Cardiac muscle cell (in vitro differentiated cells and primary cell): ENCODE measurements at regions not wholly inside any gene's neighbourhood (a gene's known extent, or its start where the extent isn't known, plus 50 kb on each side); places are given as distances from the start of the nearest gene placed in this dataset.

ENCODE experiments used
- DNase-seq, 2 donors: peaks; one replicate each; pipeline versions ENCODE4 v3.0.0 to v3.0.0-alpha.2; 2010 to 2017; ENCODE audit warnings: low read depth in 1 of 2, low spot score in 1 of 2
- H3K27ac ChIP-seq: fragments of 200-600 bp; sonication (generic); 2 replicates; pipeline ENCODE4 v1.5.1; 2016
- H3K27me3 ChIP-seq: fragments of 200-600 bp; sonication (generic); 2 replicates; pipeline ENCODE4 v1.6.0; 2016; ENCODE audit warnings: control low read depth
- H3K36me3 ChIP-seq: fragments of 200-600 bp; sonication (generic); 2 replicates; pipeline ENCODE4 v1.5.1; 2016; ENCODE audit warnings: control low read depth
- H3K4me1 ChIP-seq: fragments of 200-600 bp; sonication (generic); 2 replicates; pipeline ENCODE4 v1.8.1; 2017; ENCODE audit warnings: low read depth, mild to moderate bottlenecking, mixed run types
- H3K4me3 ChIP-seq: fragments of 200-600 bp; sonication (generic); 2 replicates; pipeline ENCODE4 v1.5.1; 2016; ENCODE audit warnings: mild to moderate bottlenecking
- H3K9me3 ChIP-seq: fragments of 200-600 bp; sonication (generic); 2 replicates; pipeline ENCODE4 v1.5.1; 2017; ENCODE audit warnings: low read depth, mild to moderate bottlenecking, control low read depth
- TF ChIP-seq, protein P1 (sequence below): IDR thresholded peaks from 2 replicates; pipeline ENCODE4 v1.5.1; 2012; ENCODE audit warnings: low read depth, mild to moderate bottlenecking, low read length

- Histone ChIP-seq H3K4me1 (peaks cover 2% of the 10 kb centered on the region), H3K4me3 (no peak overlapping the region), H3K36me3 (no peaks in the 10 kb centered on the region), H3K9me3 (no peaks in the 10 kb centered on the region), H3K27ac (no peak overlapping the region), H3K27me3 (no peaks in the 10 kb centered on the region)
- TF ChIP-seq, protein P1, sequence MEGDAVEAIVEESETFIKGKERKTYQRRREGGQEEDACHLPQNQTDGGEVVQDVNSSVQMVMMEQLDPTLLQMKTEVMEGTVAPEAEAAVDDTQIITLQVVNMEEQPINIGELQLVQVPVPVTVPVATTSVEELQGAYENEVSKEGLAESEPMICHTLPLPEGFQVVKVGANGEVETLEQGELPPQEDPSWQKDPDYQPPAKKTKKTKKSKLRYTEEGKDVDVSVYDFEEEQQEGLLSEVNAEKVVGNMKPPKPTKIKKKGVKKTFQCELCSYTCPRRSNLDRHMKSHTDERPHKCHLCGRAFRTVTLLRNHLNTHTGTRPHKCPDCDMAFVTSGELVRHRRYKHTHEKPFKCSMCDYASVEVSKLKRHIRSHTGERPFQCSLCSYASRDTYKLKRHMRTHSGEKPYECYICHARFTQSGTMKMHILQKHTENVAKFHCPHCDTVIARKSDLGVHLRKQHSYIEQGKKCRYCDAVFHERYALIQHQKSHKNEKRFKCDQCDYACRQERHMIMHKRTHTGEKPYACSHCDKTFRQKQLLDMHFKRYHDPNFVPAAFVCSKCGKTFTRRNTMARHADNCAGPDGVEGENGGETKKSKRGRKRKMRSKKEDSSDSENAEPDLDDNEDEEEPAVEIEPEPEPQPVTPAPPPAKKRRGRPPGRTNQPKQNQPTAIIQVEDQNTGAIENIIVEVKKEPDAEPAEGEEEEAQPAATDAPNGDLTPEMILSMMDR: no peak
- DNase-seq: peak in 1 of 2 donors; percentile 32
Measured at GRCh38 chr13:40470660-40471059, 195.8 kb downstream of the FOXO1 start.

- Histone ChIP-seq H3K27me3 (no peaks in the 10 kb centered on the region), H3K4me1 (peaks cover 5% of the 10 kb centered on the region), H3K9me3 (no peaks in the 10 kb centered on the region), H3K36me3 (no peaks in the 10 kb centered on the region), H3K27ac (no peak overlapping the region), H3K4me3 (no peak overlapping the region)
- TF ChIP-seq, protein P1: no peak
- no peak for DNase-seq
Measured at GRCh38 chr13:40471076-40471475, 195.4 kb downstream of the FOXO1 start.

DNA sequence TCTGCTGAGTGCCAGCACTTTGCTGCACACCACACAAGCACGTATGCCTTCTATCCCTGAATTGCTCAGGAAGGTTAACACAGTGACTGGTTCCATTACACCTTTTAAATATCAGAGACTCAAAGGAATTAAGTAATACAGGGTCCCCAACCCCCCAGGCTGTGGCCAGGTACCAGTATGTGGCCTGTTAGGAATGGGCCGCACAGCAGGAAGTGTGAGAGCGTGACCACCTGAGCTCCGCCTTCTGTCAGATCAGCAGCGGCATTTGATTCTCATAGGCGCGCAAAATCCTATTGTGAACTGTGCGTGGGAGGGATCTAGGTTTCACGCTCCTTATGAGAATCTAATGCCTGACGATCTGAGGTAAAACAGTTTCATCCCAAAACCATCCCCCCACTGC lies 194.5 kb downstream of the FOXO1 start:
- TF ChIP-seq, protein P1: no peak
- Histone ChIP-seq H3K27me3 (no peaks in the 10 kb centered on the region), H3K4me1 (peaks cover 13% of the 10 kb centered on the region), H3K36me3 (no peaks in the 10 kb centered on the region), H3K4me3 (no peak overlapping the region), H3K9me3 (no peaks in the 10 kb centered on the region), H3K27ac (no peak overlapping the region)
- DNase-seq: no peak

DNA sequence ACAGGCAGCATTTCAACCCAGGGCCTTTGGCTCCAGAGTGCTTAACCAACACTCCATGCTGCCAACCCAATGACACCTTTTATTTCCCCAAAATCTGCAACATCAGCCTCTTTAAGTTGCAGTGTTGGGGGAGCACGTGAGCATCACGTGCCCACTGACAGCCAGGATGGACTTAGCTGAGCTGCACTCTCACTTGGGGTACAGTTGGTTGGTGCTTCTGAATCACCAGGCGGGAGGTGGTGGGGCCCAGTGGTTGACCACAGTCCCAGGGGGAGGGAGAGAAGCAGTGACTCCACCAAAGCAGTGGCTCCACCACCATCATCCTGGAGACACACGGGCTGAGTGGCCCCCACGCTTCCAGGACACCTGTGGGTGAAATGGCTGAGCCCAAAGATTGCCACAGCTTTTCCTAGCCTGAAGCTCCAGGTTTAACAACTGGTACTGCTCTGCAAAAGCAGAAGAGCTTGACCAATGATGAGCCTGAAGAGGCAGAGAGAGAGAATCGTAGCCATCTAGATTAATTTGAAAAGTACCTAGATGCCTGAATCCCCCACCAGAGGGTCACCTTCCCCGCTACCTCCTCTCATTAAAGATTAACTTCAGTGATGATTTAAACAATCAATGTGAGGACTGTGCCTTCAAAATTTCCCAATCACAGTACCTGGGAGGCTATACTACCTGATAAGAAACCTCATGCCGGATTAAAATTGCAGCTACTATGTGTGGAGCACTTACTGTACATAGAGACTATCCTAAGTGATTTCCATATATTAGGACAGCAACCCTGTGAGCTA lies 193.8 kb downstream of the FOXO1 start:
- TF ChIP-seq, protein P1: no peak
- no peaks in the 10 kb centered on the region for H3K9me3 ChIP-seq
- no peak for DNase-seq

GRCh38 chr13:40475617-40476016 lies 190.8 kb downstream of the FOXO1 start:
- H3K4me3 ChIP-seq: no peak overlapping the region
- TF ChIP-seq, protein P1: no peak
- no peak overlapping the region for H3K27ac ChIP-seq
- H3K36me3 ChIP-seq: no peaks in the 10 kb centered on the region
- H3K4me1 ChIP-seq: peaks cover 45% of the 10 kb centered on the region
- DNase-seq: no peak
- H3K9me3 ChIP-seq: no peaks in the 10 kb centered on the region
- no peaks in the 10 kb centered on the region for H3K27me3 ChIP-seq

More for the DNA sequence above, 193.8 kb downstream of the FOXO1 start:
- Histone ChIP-seq H3K4me1 (peaks cover 21% of the 10 kb centered on the region), H3K36me3 (no peaks in the 10 kb centered on the region), H3K4me3 (no peak overlapping the region), H3K27ac (no peak overlapping the region), H3K27me3 (no peaks in the 10 kb centered on the region)
